Lower leg skin (tissue), 3 donors: ENCODE measurements at regions not wholly inside any gene's neighbourhood (a gene's known extent, or its start where the extent isn't known, plus 50 kb on each side); places are given as distances from the start of the nearest gene placed in this dataset.

Experiments
- CTCF ChIP-seq, 3 donors: fragments of 450-650 bp; IDR thresholded peaks; one replicate each; pipeline ENCODE4 v1.5.1; 2016; ENCODE audit warnings: antibody characterized with exemption in 3 of 3, mild to moderate bottlenecking in 3 of 3, moderate library complexity in 2 of 3
- POLR2A ChIP-seq, 2 donors: fragments of 450-650 bp; IDR thresholded peaks; one replicate each; pipeline ENCODE4 v1.6.1; 2016 to 2017; ENCODE audit warnings: antibody characterized with exemption in 2 of 2, mild to moderate bottlenecking in 1 of 2, moderate library complexity in 1 of 2

GRCh38 chr2:155770516-155770915, 562.0 kb downstream of the NR4A2 start:
- TF ChIP-seq CTCF (IDR thresholded peaks at IDR 0.05) (no peak), POLR2A (IDR thresholded peaks at IDR 0.05) (no peak)
